Upper lobe of left lung (tissue), 4 donors: ENCODE measurements at regions not wholly inside any gene's neighbourhood (a gene's known extent, or its start where the extent isn't known, plus 50 kb on each side); places are given as distances from the start of the nearest gene placed in this dataset.

ENCODE experiments used
- EP300 ChIP-seq, 4 donors: sonication (generic); formaldehyde crosslinking; IDR thresholded peaks; one replicate each; pipeline ENCODE4 v1.5.1; 2017; ENCODE audit warnings: antibody characterized with exemption in 4 of 4, control low read depth in 2 of 4
- TF ChIP-seq, protein P1 (sequence below), 6 experiments: fragments of 450-650 bp in 4 of 6; fragments of 200-600 bp in 2 of 6; sonication (generic) in 2 of 6; IDR thresholded peaks; one replicate each; pipeline ENCODE4 v1.5.1; 2016 to 2019; ENCODE audit warnings: antibody characterized with exemption in 6 of 6

DNA sequence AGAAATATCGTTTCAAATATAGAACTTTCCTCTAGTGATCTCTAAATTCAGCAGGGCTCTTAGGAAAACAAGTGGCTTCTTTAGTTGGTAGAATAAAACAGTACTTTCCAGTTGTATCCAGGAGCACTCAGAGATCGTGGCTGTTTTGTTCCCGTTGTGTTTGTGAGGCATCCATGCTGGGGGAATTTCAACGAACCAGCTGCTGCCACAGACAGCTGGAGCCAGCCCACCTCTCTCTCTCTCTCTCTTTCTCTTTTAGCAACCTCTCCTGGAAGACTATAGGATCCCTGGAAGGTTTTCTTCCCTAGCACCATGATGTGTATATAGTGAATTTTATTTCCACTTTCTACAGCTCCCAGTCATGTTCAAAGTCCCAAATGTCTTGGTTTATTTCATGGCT, 1116.0 kb upstream of the SEMA6A start:
- TF ChIP-seq, protein P1, sequence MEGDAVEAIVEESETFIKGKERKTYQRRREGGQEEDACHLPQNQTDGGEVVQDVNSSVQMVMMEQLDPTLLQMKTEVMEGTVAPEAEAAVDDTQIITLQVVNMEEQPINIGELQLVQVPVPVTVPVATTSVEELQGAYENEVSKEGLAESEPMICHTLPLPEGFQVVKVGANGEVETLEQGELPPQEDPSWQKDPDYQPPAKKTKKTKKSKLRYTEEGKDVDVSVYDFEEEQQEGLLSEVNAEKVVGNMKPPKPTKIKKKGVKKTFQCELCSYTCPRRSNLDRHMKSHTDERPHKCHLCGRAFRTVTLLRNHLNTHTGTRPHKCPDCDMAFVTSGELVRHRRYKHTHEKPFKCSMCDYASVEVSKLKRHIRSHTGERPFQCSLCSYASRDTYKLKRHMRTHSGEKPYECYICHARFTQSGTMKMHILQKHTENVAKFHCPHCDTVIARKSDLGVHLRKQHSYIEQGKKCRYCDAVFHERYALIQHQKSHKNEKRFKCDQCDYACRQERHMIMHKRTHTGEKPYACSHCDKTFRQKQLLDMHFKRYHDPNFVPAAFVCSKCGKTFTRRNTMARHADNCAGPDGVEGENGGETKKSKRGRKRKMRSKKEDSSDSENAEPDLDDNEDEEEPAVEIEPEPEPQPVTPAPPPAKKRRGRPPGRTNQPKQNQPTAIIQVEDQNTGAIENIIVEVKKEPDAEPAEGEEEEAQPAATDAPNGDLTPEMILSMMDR (IDR thresholded peaks at IDR 0.05): no peak
- no peak for TF ChIP-seq EP300 (IDR thresholded peaks at IDR 0.05)
